Glomerular visceral epithelial cell (primary cell): ENCODE measurements at regions not wholly inside any gene's neighbourhood (a gene's known extent, or its start where the extent isn't known, plus 50 kb on each side); places are given as distances from the start of the nearest gene placed in this dataset.

ENCODE experiments used
- DNase-seq: peaks from one replicate; pipeline ENCODE4 v3.0.0-alpha.2; 2016; ENCODE audit errors: extremely low spot score

DNA sequence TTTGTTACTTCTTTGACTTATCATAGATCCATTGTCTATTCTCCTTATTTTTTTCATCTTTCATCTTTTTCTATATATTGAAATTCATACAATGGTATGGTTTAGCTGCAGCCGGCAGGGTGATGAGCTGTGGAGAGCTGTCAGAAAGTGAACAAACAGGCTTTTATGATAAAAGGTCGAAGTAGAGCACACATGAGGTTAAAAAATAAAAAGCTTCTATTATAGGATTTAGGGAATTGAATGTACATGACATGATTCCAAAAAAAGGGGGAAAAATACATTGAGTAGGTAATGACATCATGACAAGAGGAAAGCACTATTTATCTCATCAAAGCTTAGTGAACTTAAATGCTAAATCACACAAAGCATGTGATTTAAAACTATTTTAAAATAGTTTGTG is 884.8 kb downstream of the METTL15 start:
- no peak for DNase-seq

DNA sequence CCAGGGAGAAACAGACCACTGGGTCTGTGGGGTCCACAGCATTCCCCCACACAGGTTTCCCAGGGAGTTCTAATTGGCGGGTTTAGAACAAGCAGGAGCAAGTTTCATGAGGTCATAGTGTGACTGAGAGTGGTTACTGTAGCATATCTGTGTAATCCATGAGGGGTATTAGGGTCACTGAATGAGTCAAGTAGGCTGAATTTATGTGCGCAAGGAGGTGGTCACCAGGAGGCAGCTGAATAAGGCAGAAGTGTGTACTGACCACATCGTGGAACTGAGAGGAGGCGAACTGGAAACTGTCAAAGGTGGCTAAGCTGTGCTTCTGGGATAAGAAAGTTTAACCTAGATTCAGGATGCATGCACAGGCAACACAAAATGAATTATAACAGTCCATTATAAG is 876.0 kb downstream of the METTL15 start:
- no peak for DNase-seq

DNA sequence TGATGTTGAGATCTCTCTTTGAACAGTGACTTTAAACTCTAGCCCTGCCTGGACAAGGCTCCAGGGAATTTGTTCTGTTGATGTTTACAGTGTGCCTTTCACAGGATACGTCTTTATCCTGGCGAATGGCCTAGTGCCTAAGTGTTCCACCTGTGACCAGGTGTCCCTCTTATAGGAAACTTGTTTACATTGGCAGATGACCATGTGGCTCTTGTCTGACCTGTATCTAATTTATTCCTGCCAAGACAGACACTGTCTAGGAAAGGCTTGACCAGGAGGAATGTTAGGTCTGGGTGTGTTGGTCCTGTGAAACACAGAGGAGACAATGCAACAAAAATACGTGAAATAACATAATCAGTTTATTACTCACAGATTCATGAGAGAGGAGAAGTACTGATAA is 875.6 kb downstream of the METTL15 start:
- DNase-seq: no peak

DNA sequence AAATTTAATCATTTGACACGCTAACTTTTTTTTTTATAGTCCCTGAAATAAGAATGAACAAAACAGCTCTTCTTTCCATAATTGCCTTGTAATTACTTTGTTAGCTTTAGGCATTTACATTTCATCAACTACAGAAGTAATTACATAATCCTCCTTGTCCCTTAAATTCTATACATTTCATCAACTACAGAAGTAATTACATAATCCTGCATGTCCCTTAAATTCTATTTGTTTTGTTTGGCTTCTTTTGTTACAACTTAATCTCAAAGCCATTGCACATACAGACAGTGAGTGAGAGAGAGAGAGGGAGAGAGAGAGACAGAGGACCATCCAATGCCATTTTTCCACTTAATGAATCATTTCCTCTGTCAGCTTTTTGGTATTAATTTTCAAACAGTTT is 873.2 kb downstream of the METTL15 start:
- DNase-seq: no peak

GRCh38 chr11:28976801-28977145 is 868.6 kb downstream of the METTL15 start:
- DNase-seq: no peak

- DNase-seq: no peak
Observed at GRCh38 chr11:28976012-28976800, 868.0 kb downstream of the METTL15 start.

- DNase-seq: no peak
Observed at GRCh38 chr11:28969832-28970231, 861.6 kb downstream of the METTL15 start.

DNA sequence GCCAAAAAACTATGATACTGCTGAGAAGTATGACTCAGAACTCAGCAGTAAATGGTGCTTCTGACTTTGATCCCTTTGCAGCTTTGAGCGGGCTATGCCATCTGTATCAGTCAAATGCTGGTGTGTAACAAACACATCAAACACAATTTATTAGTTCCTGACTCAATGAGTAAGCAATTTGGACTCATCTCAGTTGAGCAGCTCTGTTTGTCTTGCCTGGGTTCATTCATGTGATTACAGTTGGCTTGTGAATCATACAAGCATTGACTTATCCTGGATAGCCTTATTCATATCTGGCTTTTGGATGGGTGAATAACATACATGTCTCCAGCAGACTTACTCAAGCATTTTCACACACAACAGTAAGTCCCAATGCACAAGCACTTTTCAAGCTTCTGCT is 858.8 kb downstream of the METTL15 start:
- no peak for DNase-seq

- DNase-seq: no peak
Observed at GRCh38 chr11:28965819-28966218, 857.6 kb downstream of the METTL15 start.

GRCh38 chr11:28964811-28965210 is 856.6 kb downstream of the METTL15 start:
- no peak for DNase-seq

- DNase-seq: no peak
Observed at GRCh38 chr11:28963187-28963586, 855.0 kb downstream of the METTL15 start.

GRCh38 chr11:28962502-28962901 is 854.3 kb downstream of the METTL15 start:
- no peak for DNase-seq

DNA sequence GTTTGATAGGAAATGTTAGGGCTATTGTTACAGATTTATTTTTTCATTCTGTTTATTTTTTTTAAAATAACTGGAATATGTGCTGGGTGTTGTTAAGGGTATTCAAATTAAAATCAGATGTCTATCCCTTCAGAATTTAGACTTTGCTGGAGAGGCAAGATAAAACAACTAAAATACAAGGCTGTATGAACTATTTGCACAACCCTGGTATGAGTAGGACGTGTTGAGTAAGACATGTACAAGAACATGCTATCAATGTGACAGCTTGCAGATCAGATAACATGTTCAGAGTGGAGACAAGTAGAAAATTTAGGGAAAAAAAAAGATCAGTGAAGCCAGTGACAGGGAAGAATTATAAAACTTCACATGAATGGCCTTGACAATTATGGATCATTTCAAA is 853.5 kb downstream of the METTL15 start:
- DNase-seq: no peak

DNA sequence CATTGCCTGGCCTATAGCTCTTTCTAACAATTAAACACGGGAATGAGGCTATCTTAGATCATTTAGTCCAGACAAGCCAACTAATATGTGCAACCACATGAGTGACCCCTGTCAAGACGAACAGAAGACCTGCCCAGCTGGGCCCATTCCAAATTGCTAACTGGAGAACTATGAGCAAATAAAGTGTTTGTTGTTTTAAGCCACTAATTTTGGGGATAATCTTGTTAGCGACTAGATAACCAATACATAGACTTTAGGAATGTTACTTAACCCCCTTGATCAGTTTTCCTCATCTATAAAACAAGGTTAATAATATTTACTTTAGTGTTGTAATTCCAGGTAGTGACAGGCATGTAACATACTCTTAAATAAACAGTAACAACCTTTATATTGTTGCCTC is 848.3 kb downstream of the METTL15 start:
- no peak for DNase-seq

GRCh38 chr11:28951191-28951590 is 843.0 kb downstream of the METTL15 start:
- DNase-seq: no peak

- no peak for DNase-seq
Observed at GRCh38 chr11:28939381-28939780, 831.2 kb downstream of the METTL15 start.

GRCh38 chr11:28938091-28938490 is 829.9 kb downstream of the METTL15 start:
- no peak for DNase-seq

DNA sequence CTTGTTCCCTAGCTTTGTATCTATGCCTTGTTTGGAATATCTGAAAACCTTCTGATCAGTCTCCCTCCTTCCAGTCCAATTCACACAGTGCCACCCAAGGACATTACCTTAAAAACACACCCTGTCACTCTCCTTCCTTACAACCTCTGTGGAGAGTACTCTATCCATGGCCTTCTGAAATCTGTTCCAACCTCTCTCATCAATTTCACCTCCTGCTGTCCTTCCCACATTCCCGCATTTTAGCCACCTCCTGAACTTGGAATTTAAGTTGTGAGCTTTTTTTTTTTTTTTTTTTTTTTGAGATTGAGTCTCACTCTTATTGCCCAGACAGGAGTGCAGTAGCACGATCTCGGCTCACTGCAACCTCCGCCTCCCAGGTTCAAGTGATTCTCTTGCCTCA is 824.8 kb downstream of the METTL15 start:
- DNase-seq: no peak

GRCh38 chr11:28924004-28924403 is 815.8 kb downstream of the METTL15 start:
- no peak for DNase-seq

- DNase-seq: no peak
Observed at GRCh38 chr11:28922386-28922981, 814.3 kb downstream of the METTL15 start.

GRCh38 chr11:28919194-28919593 is 811.0 kb downstream of the METTL15 start:
- no peak for DNase-seq

DNA sequence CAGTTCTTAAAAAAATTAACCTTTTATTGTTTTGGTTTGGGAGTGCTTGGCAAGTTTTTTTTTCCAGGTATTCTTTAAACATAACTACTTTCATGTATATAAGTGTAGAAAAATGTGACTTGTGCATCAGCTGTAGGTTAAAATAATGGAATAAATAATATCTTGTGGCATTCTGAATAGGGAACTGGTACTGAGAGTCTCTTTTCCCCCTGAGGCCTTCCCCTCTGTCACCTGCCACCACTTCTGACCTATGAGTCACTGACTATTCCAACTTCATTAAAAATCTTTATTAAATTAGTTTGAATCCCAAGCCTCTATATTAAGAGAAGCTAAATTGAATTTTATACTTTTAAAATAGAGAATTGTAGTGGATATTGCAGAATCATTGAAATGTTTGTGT is 805.7 kb downstream of the METTL15 start:
- DNase-seq: no peak

DNA sequence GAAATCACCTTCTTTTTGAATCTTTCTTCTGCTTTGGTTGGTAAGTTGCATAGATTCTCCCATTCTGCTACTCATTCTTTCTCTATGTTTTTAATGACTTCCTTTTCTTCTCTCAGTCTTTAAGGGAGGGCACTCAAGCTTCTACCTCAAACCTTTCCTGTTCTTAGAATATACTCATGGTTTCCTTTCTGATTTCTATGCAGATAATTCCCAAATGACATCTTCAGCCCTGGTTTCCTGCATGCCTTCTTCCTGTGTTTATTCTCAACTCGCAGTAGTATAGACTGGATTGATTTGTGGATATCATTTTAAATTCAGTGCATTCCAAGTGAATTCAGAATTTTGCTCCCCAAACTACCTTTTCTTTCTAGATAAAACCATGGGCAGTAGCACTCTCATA is 803.6 kb downstream of the METTL15 start:
- DNase-seq: no peak

GRCh38 chr11:28910926-28911325 is 802.7 kb downstream of the METTL15 start:
- no peak for DNase-seq
